Endodermal cell (in vitro differentiated cells): ENCODE measurements at regions not wholly inside any gene's neighbourhood (a gene's known extent, or its start where the extent isn't known, plus 50 kb on each side); places are given as distances from the start of the nearest gene placed in this dataset.

Experiments
- DNase-seq: peaks from one replicate; pipeline ENCODE4 v3.0.0-alpha.2; 2017
- H3K27ac ChIP-seq: 2 replicates; pipeline ENCODE4 v1.5.1; 2013; ENCODE audit warnings: mild to moderate bottlenecking, low read depth, low read length, moderate library complexity
- H3K27me3 ChIP-seq: 2 replicates; pipeline ENCODE4 v1.6.1; 2013; ENCODE audit warnings: mild to moderate bottlenecking, low read length, moderate library complexity; ENCODE audit not compliant: insufficient read depth, control insufficient read depth, poor library complexity, severe bottlenecking
- H3K36me3 ChIP-seq: 2 replicates; pipeline ENCODE4 v1.7.0; 2013; ENCODE audit warnings: mild to moderate bottlenecking, low read length, moderate library complexity; ENCODE audit not compliant: control insufficient read depth, insufficient read depth
- H3K4me1 ChIP-seq: one replicate; pipeline ENCODE4 v1.7.0; 2013; ENCODE audit warnings: low read length; ENCODE audit not compliant: control insufficient read depth, insufficient read depth
- H3K4me3 ChIP-seq: 2 replicates; pipeline ENCODE4 v1.5.1; 2013; ENCODE audit warnings: mild to moderate bottlenecking, low read length, moderate library complexity
- H3K9ac ChIP-seq: 2 replicates; pipeline ENCODE4 v1.6.1; 2013; ENCODE audit warnings: mild to moderate bottlenecking, low read length, moderate library complexity; ENCODE audit not compliant: poor library complexity, severe bottlenecking; ENCODE audit errors: extremely low read depth
- H3K9me3 ChIP-seq: 2 replicates; pipeline ENCODE4 v1.6.1; 2013; ENCODE audit warnings: mild to moderate bottlenecking, low read length, moderate library complexity; ENCODE audit not compliant: control insufficient read depth
- H3K27ac Mint-ChIP-seq: 2 replicates; pipeline ENCODE4 v1.8.0; 2020; ENCODE audit warnings: mixed read lengths
- H3K27me3 Mint-ChIP-seq: 2 replicates; pipeline ENCODE4 v1.8.0; 2021; ENCODE audit warnings: mild to moderate bottlenecking, mixed read lengths; ENCODE audit not compliant: insufficient read depth
- H3K36me3 Mint-ChIP-seq: 2 replicates; pipeline ENCODE4 v1.8.0; 2020; ENCODE audit warnings: low read depth, mixed read lengths
- H3K4me1 Mint-ChIP-seq: 2 replicates; pipeline ENCODE4 v1.8.0; 2020; ENCODE audit warnings: mixed read lengths
- H3K4me3 Mint-ChIP-seq: 2 replicates; pipeline ENCODE4 v1.8.0; 2020; ENCODE audit warnings: mild to moderate bottlenecking, moderate library complexity, mixed read lengths
- H3K9me3 Mint-ChIP-seq: 2 replicates; pipeline ENCODE4 v1.8.0; 2020; ENCODE audit warnings: mild to moderate bottlenecking, mixed read lengths
- CTCF ChIP-seq: fragments of 200-600 bp; sonication (generic); conservative IDR thresholded peaks from 2 replicates; pipeline ENCODE4 v1.5.0; 2021; ENCODE audit warnings: antibody characterized with exemption, mild to moderate bottlenecking
- WGBS, 2 experiments: methylation state at CpG; one replicate each; pipeline versions ENCODE4 v1.1.5 to v1.1.7; 2013; ENCODE audit warnings: missing lambda C conversion rate in 2 of 2, mixed read lengths in 1 of 2; ENCODE audit not compliant: insufficient coverage in 1 of 2, insufficient read length in 1 of 2; 5-methylcytosine and 5-hydroxymethylcytosine counted together

DNA sequence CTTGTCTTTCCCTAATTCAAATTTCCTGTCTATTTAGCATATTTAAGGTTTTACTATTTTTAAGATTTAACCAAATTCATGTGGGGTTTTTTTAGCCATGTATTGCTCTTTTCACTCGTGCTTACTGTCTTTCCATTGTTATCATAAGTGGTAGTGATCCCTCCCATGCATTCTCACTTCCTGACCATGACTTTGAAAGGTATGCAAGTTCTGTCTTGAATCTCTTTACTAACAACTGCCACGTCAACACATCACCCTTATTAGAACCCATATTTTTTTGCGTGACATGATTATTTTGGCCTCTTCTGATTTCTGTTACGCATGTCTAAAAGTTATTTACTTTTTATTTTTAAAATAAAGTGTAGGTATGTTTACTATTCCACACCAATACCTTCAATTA lies 94.7 kb upstream of the CDH6 start:
- no peak overlapping the region for H3K9ac ChIP-seq
- 33 to 84% methylated on average over 1 to 3 of the region's 4 CpGs for WGBS, 2 experiments
- no peak for DNase-seq
- no peak overlapping the region for H3K4me3 ChIP-seq
- H3K36me3 ChIP-seq: no peaks in the 10 kb centered on the region
- no peaks in the 10 kb centered on the region for H3K36me3 Mint-ChIP-seq
- H3K27ac ChIP-seq: no peak overlapping the region
- TF ChIP-seq CTCF: no peak
- H3K27ac Mint-ChIP-seq: no peak overlapping the region
- H3K4me1 Mint-ChIP-seq: peaks cover 9% of the 10 kb centered on the region
- peaks cover 6% of the 10 kb centered on the region for H3K4me1 ChIP-seq
- no peaks in the 10 kb centered on the region for H3K9me3 Mint-ChIP-seq
- peaks cover 15% of the 10 kb centered on the region for H3K27me3 ChIP-seq
- H3K4me3 Mint-ChIP-seq: no peak overlapping the region
- H3K27me3 Mint-ChIP-seq: no peaks in the 10 kb centered on the region
- peaks cover 4% of the 10 kb centered on the region for H3K9me3 ChIP-seq

DNA sequence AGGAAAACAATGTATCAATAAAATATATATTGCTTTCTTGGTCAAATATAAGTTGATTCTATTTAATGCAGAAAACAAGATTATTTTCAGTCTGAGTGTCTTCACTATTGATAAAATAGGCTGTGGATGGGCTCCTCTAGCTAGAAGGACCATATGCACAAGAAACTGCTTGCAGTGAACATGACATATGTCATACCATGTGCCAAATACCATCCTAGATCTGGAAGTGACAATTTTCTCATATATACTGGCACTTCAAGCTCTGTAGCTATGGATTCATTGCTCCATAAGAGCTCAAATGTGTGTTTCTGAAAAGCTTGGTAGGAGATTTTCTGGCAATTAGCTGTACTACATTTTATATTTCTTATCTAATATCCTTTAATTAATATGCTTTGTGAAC lies 95.6 kb upstream of the CDH6 start:
- H3K9me3 ChIP-seq: peaks cover 14% of the 10 kb centered on the region
- no peak for DNase-seq
- Mint-ChIP-seq H3K27ac (no peak overlapping the region), H3K4me1 (peaks cover 6% of the 10 kb centered on the region), H3K27me3 (no peaks in the 10 kb centered on the region), H3K36me3 (no peaks in the 10 kb centered on the region), H3K4me3 (no peak overlapping the region), H3K9me3 (peaks cover 7% of the 10 kb centered on the region)
- peaks cover 15% of the 10 kb centered on the region for H3K27me3 ChIP-seq
- H3K36me3 ChIP-seq: no peaks in the 10 kb centered on the region
- no peak for TF ChIP-seq CTCF
- no peak overlapping the region for H3K9ac ChIP-seq
- H3K4me1 ChIP-seq: peaks cover 6% of the 10 kb centered on the region
- H3K4me3 ChIP-seq: no peak overlapping the region
- H3K27ac ChIP-seq: no peak overlapping the region

- Histone ChIP-seq H3K36me3 (no peaks in the 10 kb centered on the region), H3K27ac (no peak overlapping the region), H3K9me3 (peaks cover 16% of the 10 kb centered on the region), H3K4me1 (peaks cover 6% of the 10 kb centered on the region), H3K4me3 (no peak overlapping the region), H3K9ac (no peak overlapping the region), H3K27me3 (peaks cover 15% of the 10 kb centered on the region)
- no peak for TF ChIP-seq CTCF
- WGBS, 2 experiments: 83 to 91% methylated on average over 3 to 5 of the region's 5 CpGs
- DNase-seq: no peak
- no peaks in the 10 kb centered on the region for H3K36me3 Mint-ChIP-seq
- H3K9me3 Mint-ChIP-seq: peaks cover 9% of the 10 kb centered on the region
- no peaks in the 10 kb centered on the region for H3K27me3 Mint-ChIP-seq
- H3K4me3 Mint-ChIP-seq: no peak overlapping the region
- no peak overlapping the region for H3K27ac Mint-ChIP-seq
- peaks cover 6% of the 10 kb centered on the region for H3K4me1 Mint-ChIP-seq
Observed at GRCh38 chr5:31096238-31096865, 97.1 kb upstream of the CDH6 start.
